GM19043 (cell line): ENCODE measurements at regions not wholly inside any gene's neighbourhood (a gene's known extent, or its start where the extent isn't known, plus 50 kb on each side); places are given as distances from the start of the nearest gene placed in this dataset.

Experiments
- ATAC-seq: cut with Tn5 transposase; IDR thresholded peaks from one replicate; pipeline ENCODE4 v1.9.1; 2021; ENCODE audit warnings: low read depth; ENCODE audit not compliant: unreplicated experiment

- no peak for ATAC-seq
Measured at GRCh38 chr6:137750297-137750696, 116.8 kb upstream of the TNFAIP3 start.

GRCh38 chr6:137751768-137752560 is 115.1 kb upstream of the TNFAIP3 start:
- ATAC-seq, result no peak

- ATAC-seq, result peak; percentile 69
Measured at GRCh38 chr6:137754366-137754765, 112.7 kb upstream of the TNFAIP3 start.

GRCh38 chr6:137754866-137755265 is 112.2 kb upstream of the TNFAIP3 start:
- ATAC-seq, result peak; percentile 25

- no peak for ATAC-seq
Measured at GRCh38 chr6:137755284-137755683, 111.8 kb upstream of the TNFAIP3 start.

- no peak for ATAC-seq
Measured at GRCh38 chr6:137756788-137757187, 110.3 kb upstream of the TNFAIP3 start.

- no peak for ATAC-seq
Measured at GRCh38 chr6:137758661-137759060, 108.4 kb upstream of the TNFAIP3 start.

- ATAC-seq, result no peak
Measured at GRCh38 chr6:137759624-137760023, 107.4 kb upstream of the TNFAIP3 start.

GRCh38 chr6:137761072-137761471 is 106.0 kb upstream of the TNFAIP3 start:
- ATAC-seq, result no peak

GRCh38 chr6:137761487-137761886 is 105.6 kb upstream of the TNFAIP3 start:
- no peak for ATAC-seq

GRCh38 chr6:137762168-137763090 is 104.6 kb upstream of the TNFAIP3 start:
- ATAC-seq, result no peak

GRCh38 chr6:137763436-137763835 is 103.6 kb upstream of the TNFAIP3 start:
- no peak for ATAC-seq

GRCh38 chr6:137763886-137764285 is 103.2 kb upstream of the TNFAIP3 start:
- no peak for ATAC-seq

- ATAC-seq, result no peak
Measured at GRCh38 chr6:137764464-137764863, 102.6 kb upstream of the TNFAIP3 start.

GRCh38 chr6:137765059-137765458 is 102.0 kb upstream of the TNFAIP3 start:
- no peak for ATAC-seq

- no peak for ATAC-seq
Measured at GRCh38 chr6:137766596-137767370, 100.3 kb upstream of the TNFAIP3 start.

- no peak for ATAC-seq
Measured at GRCh38 chr6:137767465-137767864, 99.6 kb upstream of the TNFAIP3 start.

GRCh38 chr6:137767911-137768690 is 99.0 kb upstream of the TNFAIP3 start:
- ATAC-seq, result peak; percentile 89

GRCh38 chr6:137768935-137769334 is 98.1 kb upstream of the TNFAIP3 start:
- ATAC-seq, result no peak

GRCh38 chr6:137769797-137770362 is 97.2 kb upstream of the TNFAIP3 start:
- no peak for ATAC-seq
